ENCODE measurements at regions not wholly inside any gene's neighbourhood (a gene's known extent, or its start where the extent isn't known, plus 50 kb on each side); places are given as distances from the start of the nearest gene placed in this dataset.

GRCh38 chr5:36355516-36355915 lies 53.8 kb upstream of the RANBP3L start:
- DNase-seq (ENCODE audit: low spot score), result no peak

DNA sequence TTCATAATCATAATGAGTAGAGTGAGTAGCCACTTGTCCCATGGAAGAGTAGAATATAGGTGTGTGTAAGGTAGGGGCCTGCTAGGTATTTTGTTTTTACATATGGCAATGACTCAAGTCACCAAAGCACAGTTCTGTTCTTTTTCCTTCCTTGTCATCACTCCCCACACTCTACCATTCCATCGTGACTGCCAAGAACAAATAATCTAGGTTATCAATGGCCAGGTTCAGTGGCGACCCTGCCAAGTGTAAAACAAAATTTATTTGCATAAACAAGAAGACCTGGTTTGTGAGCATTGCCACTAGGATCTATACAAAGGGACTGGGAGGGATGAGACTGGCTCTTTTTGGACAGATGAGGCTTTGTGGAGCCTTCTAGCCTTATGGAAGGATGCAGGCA lies 55.2 kb upstream of the RANBP3L start:
- DNase-seq (ENCODE audit: low spot score), result no peak

DNA sequence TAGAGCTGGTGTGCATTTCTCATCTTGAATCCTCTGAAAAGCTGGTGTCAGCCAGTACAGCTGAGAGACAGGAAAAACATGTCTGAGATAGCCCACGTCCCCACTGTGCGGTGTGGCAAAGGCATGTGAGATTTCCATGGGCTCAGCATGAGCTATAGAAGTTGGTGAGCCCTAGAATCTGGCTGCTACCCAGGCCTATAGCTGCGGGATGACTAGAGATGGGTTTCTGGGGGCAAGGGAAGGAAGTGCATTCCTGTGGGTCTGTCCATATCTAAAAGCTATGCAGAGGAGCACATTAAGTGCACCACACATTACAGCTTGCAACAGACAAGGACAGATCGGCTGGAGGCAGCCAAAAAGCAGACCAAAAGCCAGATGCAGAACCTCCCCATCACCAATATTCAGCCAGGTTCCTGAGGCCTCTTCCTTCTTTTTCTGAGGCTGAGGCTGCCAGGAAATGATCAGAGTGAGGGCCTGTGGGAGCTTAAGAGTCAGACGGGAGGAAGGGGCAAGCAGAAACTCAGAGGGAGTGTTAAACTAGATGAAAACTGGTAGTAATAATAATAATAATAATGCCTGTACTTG lies 55.8 kb upstream of the RANBP3L start:
- no peak for DNase-seq (ENCODE audit: low spot score)

- no peak for DNase-seq (ENCODE audit: low spot score)
These were observed 57.6 kb upstream of the RANBP3L start for GRCh38 chr5:36359267-36359666.

- DNase-seq (ENCODE audit: low spot score), result no peak
These were observed 58.6 kb upstream of the RANBP3L start for GRCh38 chr5:36360307-36360706.

DNA sequence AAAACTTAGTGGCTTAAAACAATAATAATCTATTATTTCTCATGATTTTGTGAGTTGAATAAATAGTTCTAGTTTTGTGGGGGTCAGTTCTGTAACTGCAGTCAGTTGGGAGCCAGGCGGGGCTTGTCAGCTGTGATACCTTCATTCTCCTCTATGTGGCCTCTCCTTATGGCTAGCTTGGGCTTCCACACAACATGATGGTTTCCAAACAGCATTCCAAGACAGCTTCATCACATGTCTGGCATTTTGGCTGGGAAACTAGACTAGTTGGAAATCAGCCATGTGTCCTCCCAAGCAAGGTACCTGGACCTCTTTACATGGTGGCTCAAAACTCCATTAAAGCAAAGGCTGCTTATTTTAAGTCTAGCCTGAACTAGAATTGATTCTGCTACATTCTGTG lies 61.4 kb upstream of the RANBP3L start:
- no peak for DNase-seq (ENCODE audit: low spot score)

DNA sequence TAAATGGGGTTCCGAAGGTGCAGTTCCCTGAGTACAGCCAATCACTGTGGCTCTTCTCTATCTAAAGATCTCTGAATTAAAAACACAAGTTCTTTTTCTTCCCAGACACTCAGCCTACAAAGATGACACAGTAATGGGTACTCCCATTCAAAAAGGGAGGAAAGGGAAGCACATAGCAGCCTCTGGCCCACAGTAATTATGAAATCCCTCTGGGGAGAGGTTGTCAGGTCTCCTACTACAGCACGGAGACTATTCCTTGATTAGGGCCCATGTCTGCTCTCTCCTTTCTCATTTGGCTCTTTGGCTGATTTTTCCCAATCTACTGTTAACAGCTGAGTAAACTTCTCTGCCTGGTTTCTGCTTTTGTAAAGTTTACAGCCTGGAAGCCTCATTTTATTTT lies 62.0 kb upstream of the RANBP3L start:
- no peak for DNase-seq (ENCODE audit: low spot score)

DNA sequence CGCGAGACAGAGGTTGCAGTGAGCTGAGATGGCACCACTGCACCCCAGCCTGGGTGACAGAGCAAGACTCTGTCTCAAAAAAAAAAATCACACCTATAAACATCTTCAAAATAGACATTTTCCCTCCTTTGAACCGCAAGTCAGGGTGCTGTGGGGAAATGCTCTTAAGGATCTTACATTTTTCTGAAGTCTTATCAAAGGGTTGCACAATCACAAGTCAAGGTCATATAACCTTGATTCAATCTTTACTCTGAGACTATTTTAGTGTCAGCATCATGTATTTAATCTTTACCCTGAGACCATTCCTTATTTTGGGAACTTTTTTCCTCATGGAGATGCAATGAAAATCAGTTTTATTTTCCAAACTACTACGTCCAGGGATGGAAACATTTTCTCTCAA lies 62.8 kb upstream of the RANBP3L start:
- no peak for DNase-seq (ENCODE audit: low spot score)

GRCh38 chr5:36365896-36366295 lies 64.2 kb upstream of the RANBP3L start:
- no peak for DNase-seq (ENCODE audit: low spot score)

- no peak for DNase-seq (ENCODE audit: low spot score)
These were observed 65.2 kb upstream of the RANBP3L start for GRCh38 chr5:36366883-36367282.

DNA sequence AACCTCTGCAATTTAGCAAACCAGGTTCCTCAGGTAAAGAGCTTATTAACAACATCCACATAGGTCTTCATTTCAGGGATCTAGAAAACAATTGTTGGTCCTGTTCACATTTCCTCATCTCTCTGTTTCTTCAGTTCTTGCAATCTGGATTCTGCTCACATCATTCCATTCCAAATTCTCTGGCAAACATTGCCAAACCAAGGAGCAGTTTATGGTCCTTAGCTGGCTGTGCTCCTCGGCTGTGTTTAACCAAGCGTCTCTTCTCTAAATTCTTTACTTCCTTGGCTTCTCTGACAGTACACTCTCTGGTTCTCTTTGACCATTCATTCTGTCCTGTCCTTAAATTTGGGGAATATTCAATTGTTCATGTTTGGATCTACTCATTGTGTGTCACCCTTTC lies 65.8 kb upstream of the RANBP3L start:
- no peak for DNase-seq (ENCODE audit: low spot score)

DNA sequence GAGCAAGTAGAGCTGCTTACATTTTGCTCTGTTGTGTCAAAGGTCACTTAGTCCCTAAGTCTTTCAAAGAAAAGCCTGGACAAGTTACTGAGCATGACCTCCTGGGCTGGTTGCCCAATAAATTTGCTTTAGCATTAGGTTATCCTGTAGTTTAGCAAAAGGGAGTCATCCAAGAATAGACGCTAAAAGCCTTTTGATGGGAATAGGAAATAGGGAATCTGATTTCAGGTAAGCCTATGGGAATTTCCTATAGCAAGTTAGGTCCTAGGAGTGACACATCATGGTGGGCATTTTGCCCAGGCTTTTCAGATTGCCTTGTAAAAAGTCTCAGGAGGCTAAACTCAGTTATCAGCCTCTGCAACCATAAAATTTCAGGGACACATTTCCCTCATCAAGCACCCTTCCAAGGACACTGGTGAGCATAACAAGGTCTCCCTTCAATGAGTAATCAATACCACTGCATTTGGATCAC lies 67.6 kb upstream of the RANBP3L start:
- DNase-seq (ENCODE audit: low spot score), result no peak

DNA sequence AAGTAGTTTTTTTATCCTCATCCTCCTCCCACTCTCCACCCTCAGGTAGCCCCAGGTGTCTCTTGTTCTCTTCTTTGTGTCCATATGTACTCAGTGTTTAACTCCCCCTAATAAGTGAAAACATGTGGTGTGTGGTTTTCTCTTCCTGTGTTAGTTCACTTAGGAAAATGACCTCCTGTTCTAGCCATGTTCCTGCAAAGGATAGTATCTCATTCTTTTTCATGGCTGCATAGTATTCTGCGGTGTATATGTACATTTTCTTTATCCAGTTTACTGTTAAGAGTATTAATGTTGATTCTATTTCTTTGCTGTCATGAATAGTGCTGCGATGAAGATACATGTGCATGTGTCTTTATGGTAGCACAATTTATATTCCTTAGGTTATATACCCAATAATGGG lies 68.4 kb upstream of the RANBP3L start:
- DNase-seq (ENCODE audit: low spot score), result no peak

DNA sequence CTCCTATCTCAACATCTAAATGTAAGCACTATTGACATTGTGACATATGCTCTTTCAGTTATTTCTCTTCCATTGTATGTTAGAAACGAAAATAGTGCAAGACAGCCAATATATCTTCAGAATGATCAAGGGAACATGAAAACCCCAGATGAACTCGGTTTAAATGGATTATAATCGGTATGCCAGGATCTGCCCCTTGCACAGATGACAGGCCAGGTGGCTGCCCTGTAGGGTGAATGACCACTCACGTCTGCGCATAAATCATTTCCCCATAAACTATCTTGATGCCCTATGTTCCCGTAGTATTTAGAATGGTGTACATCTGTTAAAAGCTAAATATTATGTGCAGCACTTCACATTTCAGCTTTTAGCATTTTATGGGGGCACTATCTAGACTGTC lies 69.7 kb upstream of the RANBP3L start:
- no peak for DNase-seq (ENCODE audit: low spot score)

GRCh38 chr5:36373527-36374086 lies 71.9 kb upstream of the RANBP3L start:
- peak; percentile 71 for DNase-seq (ENCODE audit: low spot score)

DNA sequence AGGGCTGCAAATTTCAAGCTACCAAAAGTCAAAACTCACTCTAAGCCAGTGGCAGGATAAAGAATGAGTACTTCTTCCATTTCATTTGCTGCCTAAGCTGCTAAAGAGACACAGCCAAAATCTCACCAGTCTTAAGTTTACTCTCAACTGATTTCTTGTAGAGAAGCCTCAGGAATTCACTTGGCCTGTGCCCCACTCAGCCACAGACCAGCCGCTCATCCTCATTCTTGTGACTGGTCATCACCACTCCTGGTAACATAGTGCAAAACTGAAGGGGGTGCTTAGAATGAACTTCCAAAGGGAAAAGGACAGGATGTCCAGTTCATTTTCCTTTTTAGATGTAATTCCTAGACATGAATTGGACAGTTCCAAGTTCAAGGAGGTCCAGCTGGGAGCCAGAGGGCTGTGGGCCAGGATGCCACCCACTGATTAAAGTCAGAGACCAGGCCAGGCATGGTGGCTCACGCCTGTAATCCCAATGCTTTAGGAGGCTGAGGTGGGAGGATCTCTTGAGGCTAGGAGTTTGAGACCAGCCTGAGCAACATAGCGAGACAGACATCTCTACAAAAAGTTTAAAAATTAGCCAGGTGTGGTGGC lies 72.7 kb upstream of the RANBP3L start:
- peak; percentile 24 for DNase-seq (ENCODE audit: low spot score)

- DNase-seq (ENCODE audit: low spot score), result no peak
These were observed 75.5 kb upstream of the RANBP3L start for GRCh38 chr5:36377192-36377591.

DNA sequence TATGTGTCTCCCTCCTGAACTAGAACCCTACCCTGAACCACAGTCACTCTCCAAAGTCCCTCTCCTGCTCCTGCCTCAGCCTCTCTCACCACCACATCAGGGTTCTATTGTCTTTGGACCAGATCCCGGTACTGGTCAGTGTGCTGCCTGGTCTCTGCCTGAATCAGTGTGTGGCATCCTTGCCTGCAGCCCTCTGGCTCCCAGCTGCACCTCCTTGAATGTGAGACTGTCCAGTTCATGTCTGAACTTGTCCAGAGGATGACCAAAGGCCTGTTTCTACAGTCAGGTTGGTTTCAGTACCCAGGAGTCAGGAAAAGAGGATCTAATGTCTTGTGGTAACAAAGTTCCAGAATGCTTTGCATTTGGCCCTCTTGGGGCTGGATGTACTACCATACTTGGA lies 76.8 kb upstream of the RANBP3L start:
- DNase-seq (ENCODE audit: low spot score), result no peak

DNA sequence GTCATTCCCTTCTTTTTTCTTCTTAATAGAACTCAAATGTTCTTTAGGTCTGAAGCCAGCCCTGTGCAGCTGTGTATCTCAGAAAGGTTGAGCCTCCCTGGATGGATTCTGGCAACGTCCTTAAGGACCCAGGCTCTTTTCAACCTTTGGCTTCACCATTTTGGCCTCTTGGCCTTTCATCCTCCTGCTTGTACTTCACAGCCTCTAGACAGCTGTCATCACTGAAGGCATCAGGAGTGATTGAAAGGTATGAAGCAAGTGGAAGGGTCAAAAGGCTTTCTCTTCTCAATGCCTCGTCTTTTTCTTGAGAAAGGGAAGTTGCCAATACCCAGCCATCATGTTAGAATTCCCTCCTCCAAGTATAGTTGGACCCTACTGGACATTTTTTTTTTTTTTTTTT lies 81.2 kb upstream of the RANBP3L start:
- no peak for DNase-seq (ENCODE audit: low spot score)

- no peak for DNase-seq (ENCODE audit: low spot score)
These were observed 82.2 kb upstream of the RANBP3L start for GRCh38 chr5:36383942-36384341.

GRCh38 chr5:36384845-36385244 lies 83.1 kb upstream of the RANBP3L start:
- no peak for DNase-seq (ENCODE audit: low spot score)

DNA sequence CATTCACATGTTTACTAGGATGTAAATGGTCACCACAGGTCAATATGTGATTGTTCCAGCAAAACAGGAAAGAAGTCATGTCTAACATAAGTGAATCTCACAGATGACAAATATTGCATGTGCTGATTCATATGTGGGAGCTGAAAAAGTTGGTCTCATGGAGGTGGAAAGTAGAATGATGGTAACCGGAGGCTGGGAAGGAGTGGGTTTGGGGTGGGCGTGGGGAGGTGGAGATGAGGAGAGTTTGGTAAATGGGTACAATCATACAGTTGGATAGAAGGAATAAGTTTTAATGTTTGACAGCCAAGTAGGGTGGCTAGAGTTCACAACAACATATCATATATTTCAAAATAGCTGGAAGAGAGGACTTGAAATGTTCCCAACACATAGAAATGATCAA lies 83.8 kb upstream of the RANBP3L start:
- DNase-seq (ENCODE audit: low spot score), result no peak

- no peak for DNase-seq (ENCODE audit: low spot score)
These were observed 86.6 kb upstream of the RANBP3L start for GRCh38 chr5:36388288-36388687.

DNA sequence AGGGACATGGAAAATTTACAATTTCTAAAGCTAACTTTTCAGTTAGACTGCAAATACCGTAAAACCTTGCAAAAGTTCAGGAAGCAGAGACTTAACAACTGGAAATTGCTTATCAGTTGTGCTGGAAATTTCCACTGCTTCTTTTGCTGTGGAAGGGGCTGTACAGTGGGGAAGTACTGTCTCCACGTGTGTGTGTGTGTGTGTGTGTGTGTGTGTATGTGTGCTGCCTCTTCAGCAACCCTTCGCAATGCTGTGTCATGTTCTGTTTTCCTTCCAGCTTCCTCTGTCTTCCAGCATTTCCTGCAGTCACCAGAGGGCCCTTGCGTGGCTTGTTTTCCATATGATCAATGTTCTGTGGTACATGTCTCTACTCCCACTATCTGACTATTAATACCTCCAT lies 87.5 kb upstream of the RANBP3L start:
- peak; percentile 68 for DNase-seq (ENCODE audit: low spot score)
